GM13976 (cell line): ENCODE measurements at regions not wholly inside any gene's neighbourhood (a gene's known extent, or its start where the extent isn't known, plus 50 kb on each side); places are given as distances from the start of the nearest gene placed in this dataset.

ENCODE experiments used
- DNase-seq: peaks from one replicate; pipeline ENCODE4 v3.0.0; 2012; ENCODE audit warnings: low spot score
- CTCF ChIP-seq: IDR thresholded peaks from 2 replicates; pipeline ENCODE4 v1.5.1; 2012; ENCODE audit warnings: borderline replicate concordance, mild to moderate bottlenecking; ENCODE audit not compliant: insufficient read depth; ENCODE audit errors: extremely low read depth, missing control alignments, control extremely low read depth
- in situ Hi-C: fragments of 300-500 bp; cut with MboI; formaldehyde crosslinking; loops from one replicate; pipeline ENCODE4 v1.12.0; 2022; ENCODE audit warnings: low sequenced_read_pairs, mixed read lengths, inconsistent platforms; ENCODE audit not compliant: unreplicated experiment

DNA sequence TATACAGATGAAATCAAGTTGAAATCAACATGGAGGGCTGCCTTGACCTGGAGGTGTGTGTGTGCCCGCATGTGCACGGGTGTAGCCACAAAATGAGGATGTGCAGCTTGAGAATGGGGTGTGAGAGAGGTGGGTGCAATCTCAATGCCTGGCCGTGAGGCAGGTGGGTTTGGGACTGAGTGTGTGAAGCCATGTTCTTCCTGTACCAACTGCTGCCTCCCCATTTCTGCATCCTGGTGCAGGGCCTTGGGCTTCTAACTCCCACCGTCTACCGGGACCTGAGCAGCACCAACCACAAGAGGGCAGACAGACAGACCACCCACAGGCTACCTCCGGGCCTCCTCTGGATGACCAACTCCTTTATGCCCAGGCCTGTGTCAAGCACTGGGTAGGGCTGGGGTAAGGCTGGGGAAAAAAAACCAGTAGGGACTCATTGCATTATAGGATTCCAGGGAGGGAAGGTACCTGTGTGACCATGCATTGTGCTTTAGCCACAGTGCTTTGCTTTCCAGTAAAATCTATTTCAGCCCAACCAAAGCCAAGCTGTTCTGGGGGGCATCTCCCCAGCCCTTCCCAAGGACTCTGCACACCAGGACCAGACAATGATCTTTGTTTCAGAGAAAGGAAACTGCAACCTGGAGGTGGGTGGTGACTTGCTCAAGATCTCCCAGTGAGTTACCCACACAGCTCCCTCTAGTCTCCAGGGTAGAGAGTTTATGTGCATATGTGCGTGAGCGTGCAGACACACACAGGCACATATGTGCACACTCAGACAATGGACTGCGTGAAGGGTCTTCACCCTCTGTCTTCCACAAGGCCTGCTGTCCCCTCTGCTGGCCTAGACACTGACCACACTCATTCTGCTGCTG, 162.2 kb upstream of the TLE3 start:
- in situ Hi-C loops: no loop called here
- TF ChIP-seq CTCF: peak; percentile 10
- no peak for DNase-seq

DNA sequence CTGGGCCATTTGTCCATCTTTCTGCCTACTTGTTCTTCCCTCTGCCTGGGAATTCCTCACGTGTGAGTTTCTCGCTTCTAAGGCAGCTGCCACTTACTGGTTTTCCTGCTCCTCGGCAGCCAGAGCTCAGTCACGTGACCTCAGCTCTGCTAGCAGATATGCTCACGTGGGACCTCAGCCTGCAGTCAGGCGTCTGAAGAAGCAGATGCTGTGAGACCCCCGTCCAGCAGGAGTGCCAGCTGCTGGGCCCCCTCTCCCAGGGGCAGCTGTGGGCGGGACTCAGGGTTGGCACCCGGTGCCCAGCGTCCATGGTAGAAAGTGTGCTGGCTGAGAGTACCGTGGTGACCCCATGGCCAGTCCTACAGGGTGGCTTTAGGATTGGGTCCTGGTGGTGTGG, 161.3 kb upstream of the TLE3 start:
- DNase-seq: no peak
- no peak for TF ChIP-seq CTCF
- in situ Hi-C loops: no loop called here

- DNase-seq: peak; percentile 74
- no peak for TF ChIP-seq CTCF
- in situ Hi-C loops: no loop called here
Observed at GRCh38 chr15:70258369-70259027, 160.8 kb upstream of the TLE3 start.

- in situ Hi-C loops: no loop called here
- DNase-seq: no peak
- no peak for TF ChIP-seq CTCF
Observed at GRCh38 chr15:70257573-70258248, 160.0 kb upstream of the TLE3 start.

DNA sequence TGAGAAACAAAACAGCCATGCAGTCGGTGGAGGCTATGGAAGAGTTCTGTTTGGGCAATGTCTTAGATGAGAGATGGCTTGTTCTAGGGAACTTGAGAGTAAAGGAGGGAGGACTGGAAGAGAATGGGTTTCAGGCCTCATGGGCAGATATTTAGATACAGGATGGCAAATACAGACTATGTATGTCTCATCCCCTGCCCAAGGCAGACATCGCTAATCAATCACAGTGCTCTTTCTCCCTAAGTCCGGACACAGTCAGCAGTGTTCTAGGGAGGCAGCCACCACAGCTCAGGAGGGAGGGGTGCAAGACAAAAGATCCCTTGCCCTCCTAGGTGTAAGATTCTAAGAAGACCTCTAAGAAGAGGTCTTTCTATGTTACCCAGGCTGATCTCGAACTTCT, 159.3 kb upstream of the TLE3 start:
- no peak for TF ChIP-seq CTCF
- in situ Hi-C loops: no loop called here
- no peak for DNase-seq

DNA sequence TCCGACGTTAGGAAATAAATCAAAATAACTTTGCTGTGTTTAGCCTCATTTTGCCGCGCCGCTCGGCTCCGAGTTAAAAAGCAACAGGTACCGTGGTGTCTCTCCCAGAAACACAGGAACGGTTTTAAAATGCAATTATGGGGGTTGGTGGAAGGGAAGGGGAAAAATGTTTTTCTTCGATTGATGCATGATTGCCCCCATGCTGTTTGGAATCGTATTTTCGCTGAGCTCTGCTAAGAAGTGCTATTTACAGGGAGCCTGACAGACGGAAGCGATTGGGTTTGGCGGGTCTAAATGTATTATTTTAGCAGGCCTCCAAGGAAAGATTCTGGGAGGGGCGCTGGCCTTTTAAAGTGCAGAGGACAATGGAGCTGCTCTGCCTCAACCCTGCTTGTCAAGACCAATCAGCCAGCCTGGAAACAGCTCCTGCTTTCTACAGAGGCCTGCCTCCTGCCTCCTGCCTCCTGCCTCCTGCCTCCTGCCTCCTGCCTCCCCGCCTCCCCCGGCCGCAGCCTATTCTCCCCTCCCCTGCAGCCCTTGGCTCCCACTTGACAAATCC, 156.7 kb upstream of the TLE3 start:
- in situ Hi-C loops: no loop called here
- DNase-seq: no peak
- TF ChIP-seq CTCF: no peak
